GM12878 (cell line): ENCODE measurements at regions not wholly inside any gene's neighbourhood (a gene's known extent, or its start where the extent isn't known, plus 50 kb on each side); places are given as distances from the start of the nearest gene placed in this dataset.

ENCODE experiments used
- ATF7 ChIP-seq: fragments of 450-650 bp; IDR thresholded peaks from 2 replicates; pipeline ENCODE4 v1.6.1; 2016; ENCODE audit warnings: low read depth, mild to moderate bottlenecking
- E2F8 ChIP-seq: fragments of 450-650 bp; IDR thresholded peaks from 2 replicates; pipeline ENCODE4 v1.6.1; 2018; ENCODE audit warnings: mild to moderate bottlenecking, low read depth, moderate library complexity; ENCODE audit not compliant: partially characterized antibody
- E4F1 ChIP-seq: fragments of 450-650 bp; IDR thresholded peaks from 2 replicates; pipeline ENCODE4 v1.6.1; 2018; ENCODE audit warnings: borderline replicate concordance, mild to moderate bottlenecking; ENCODE audit not compliant: partially characterized antibody
- ETV6 ChIP-seq, 2 experiments: fragments of 450-650 bp in 1 of 2; IDR thresholded peaks in 1 of 2; conservative IDR thresholded peaks in 1 of 2; 2 replicates each; pipeline ENCODE4 v1.6.1; 2014; ENCODE audit warnings: antibody characterized with exemption in 1 of 2, borderline replicate concordance in 1 of 2, low read depth in 1 of 2, mild to moderate bottlenecking in 1 of 2, moderate library complexity in 1 of 2
- GATAD2B ChIP-seq: fragments of 450-650 bp; conservative IDR thresholded peaks from 2 replicates; pipeline ENCODE4 v1.6.1; 2017; ENCODE audit warnings: low read depth, mild to moderate bottlenecking, moderate library complexity
- MTA2 ChIP-seq: fragments of 450-650 bp; IDR thresholded peaks from 2 replicates; pipeline ENCODE4 v1.6.1; 2016; ENCODE audit warnings: low read depth, mild to moderate bottlenecking, moderate library complexity
- MTA3 ChIP-seq: IDR thresholded peaks from 2 replicates; pipeline ENCODE4 v1.6.1; 2012; ENCODE audit warnings: low read length, inconsistent platforms, borderline replicate concordance
- PKNOX1 ChIP-seq: fragments of 450-650 bp; IDR thresholded peaks from 2 replicates; pipeline ENCODE4 v1.6.1; 2016; ENCODE audit warnings: mild to moderate bottlenecking
- ZBTB11 ChIP-seq: fragments of 450-650 bp; formaldehyde crosslinking; IDR thresholded peaks from 2 replicates; pipeline ENCODE4 v1.5.0; 2022; ENCODE audit warnings: mild to moderate bottlenecking, missing genetic modification characterization
- ZNF622 ChIP-seq: fragments of 450-650 bp; IDR thresholded peaks from 2 replicates; pipeline ENCODE4 v1.6.1; 2017; ENCODE audit warnings: mild to moderate bottlenecking, inconsistent platforms
- ZSCAN29 ChIP-seq: fragments of 450-650 bp; IDR thresholded peaks from 2 replicates; pipeline ENCODE4 v1.6.1; 2017; ENCODE audit warnings: mild to moderate bottlenecking, moderate library complexity

- TF ChIP-seq E2F8 (no peak), GATAD2B (no peak), MTA2 (no peak), ZBTB11 (no peak), ZNF622 (no peak), ETV6 (conservative IDR thresholded peaks at IDR 0.05 in 1 of 2, IDR thresholded peaks at IDR 0.05 in 1 of 2; ENCODE audit: borderline replicate concordance in 1 of 2, low read depth in 1 of 2) (no peak), PKNOX1 (no peak), ATF7 (no peak), ZSCAN29 (no peak), E4F1 (no peak), MTA3 (no peak)
- TF ChIP-seq, all 136 proteins: peak for 0
These were observed 104.2 kb upstream of the PRDM1 start (continued) for GRCh38 chr6:105981888-105982358.
